Body of pancreas (tissue), 4 donors: ENCODE measurements at regions not wholly inside any gene's neighbourhood (a gene's known extent, or its start where the extent isn't known, plus 50 kb on each side); places are given as distances from the start of the nearest gene placed in this dataset.

Experiments used
- ATAC-seq: fragments of 150-250 bp; one replicate; pipeline ENCODE4 v1.9.1; 2016
- DNase-seq, 4 donors: peaks; one replicate each; pipeline ENCODE4 v3.0.0-alpha.2; 2019
- H3K27ac ChIP-seq, 4 donors: fragments of 200-600 bp; sonication (generic); 1 replicate in 3 of 4; 2 replicates in 1 of 4; pipeline versions ENCODE4 v1.5.1 to v1.6.1; 2016 to 2019; ENCODE audit warnings: mild to moderate bottlenecking in 1 of 4, mixed read lengths in 1 of 4, moderate library complexity in 1 of 4
- H3K27me3 ChIP-seq, 2 donors: fragments of 200-600 bp; sonication (generic); one replicate each; pipeline ENCODE4 v1.6.0; 2016; ENCODE audit warnings: mild to moderate bottlenecking in 1 of 2
- H3K36me3 ChIP-seq, 2 donors: fragments of 200-600 bp; sonication (generic); replicated peaks in 1 of 2; 2 replicates each; pipeline ENCODE4 v1.5.1; 2016; ENCODE audit warnings: low read depth in 2 of 2; ENCODE audit not compliant: insufficient read depth in 1 of 2
- H3K4me1 ChIP-seq: fragments of 200-600 bp; sonication (generic); one replicate; pipeline ENCODE4 v1.6.0; 2016
- H3K4me3 ChIP-seq, 2 donors: fragments of 200-600 bp; sonication (generic); 1 replicate in 1 of 2; 2 replicates in 1 of 2; pipeline ENCODE4 v1.5.1; 2016 to 2019
- H3K9me3 ChIP-seq, 3 donors: fragments of 200-600 bp; sonication (generic); 1 replicate in 2 of 3; 2 replicates in 1 of 3; pipeline ENCODE4 v1.5.1; 2016
- CTCF ChIP-seq, 7 experiments: fragments of 450-650 bp in 4 of 7; fragments of 200-600 bp in 3 of 7; sonication (generic) in 3 of 7; IDR thresholded peaks; one replicate each; pipeline ENCODE4 v1.5.1; 2016 to 2019; ENCODE audit warnings: antibody characterized with exemption in 7 of 7
- POLR2A ChIP-seq, 3 donors: fragments of 450-650 bp; IDR thresholded peaks; one replicate each; pipeline ENCODE4 v1.6.1; 2016; ENCODE audit warnings: antibody characterized with exemption in 3 of 3, mild to moderate bottlenecking in 2 of 3
- WGBS, 2 donors: methylation state at CpG; one replicate each; pipeline ENCODE4 v1.1.5; 2017; 5-methylcytosine and 5-hydroxymethylcytosine counted together
- intact Hi-C: fragments of 100-400 bp; cut with DNase I; formaldehyde crosslinking; loops from one replicate; pipeline ENCODE4 v1.15.1; 2023

- ATAC-seq = no peak
- Histone ChIP-seq H3K4me3 (no peak overlapping the region), H3K9me3 (no peaks in the 10 kb centered on the region), H3K27me3 (no peaks in the 10 kb centered on the region), H3K27ac (no peak overlapping the region), H3K4me1 (no peaks in the 10 kb centered on the region), H3K36me3 (no peaks in the 10 kb centered on the region)
- 20 to 25% methylated on average over 2 of the region's 2 CpGs for WGBS, 2 donors
- no peak for TF ChIP-seq CTCF (IDR thresholded peaks at IDR 0.05)
- TF ChIP-seq POLR2A (IDR thresholded peaks at IDR 0.05) = no peak
- no peak for DNase-seq
- intact Hi-C loops = no loop called here
Measured at GRCh38 chr5:4418084-4418483, 722.0 kb upstream of the ADAMTS16 start.

- Histone ChIP-seq H3K9me3 (no peaks in the 10 kb centered on the region), H3K4me3 (no peak overlapping the region), H3K4me1 (no peaks in the 10 kb centered on the region), H3K27me3 (no peaks in the 10 kb centered on the region), H3K36me3 (no peaks in the 10 kb centered on the region), H3K27ac (no peak overlapping the region)
- intact Hi-C loops = no loop called here
- no peak for DNase-seq
- TF ChIP-seq POLR2A (IDR thresholded peaks at IDR 0.05) (no peak), CTCF (IDR thresholded peaks at IDR 0.05) (no peak)
- 15 to 24% methylated on average over 8 of the region's 8 CpGs for WGBS, 2 donors
- ATAC-seq = no peak
Measured at GRCh38 chr5:4419281-4419680, 720.8 kb upstream of the ADAMTS16 start.

- ATAC-seq = no peak
- Histone ChIP-seq H3K27ac (no peak overlapping the region), H3K27me3 (no peaks in the 10 kb centered on the region), H3K36me3 (no peaks in the 10 kb centered on the region), H3K4me3 (no peak overlapping the region), H3K4me1 (no peaks in the 10 kb centered on the region), H3K9me3 (no peaks in the 10 kb centered on the region)
- WGBS, 2 donors = 73 to 81% methylated on average over 3 of the region's 3 CpGs
- no peak for DNase-seq
- intact Hi-C loops = no loop called here
- TF ChIP-seq POLR2A (IDR thresholded peaks at IDR 0.05) (no peak), CTCF (IDR thresholded peaks at IDR 0.05) (no peak)
Measured at GRCh38 chr5:4420177-4420576, 720.0 kb upstream of the ADAMTS16 start.

GRCh38 chr5:4420681-4421080 is 719.4 kb upstream of the ADAMTS16 start:
- Histone ChIP-seq H3K4me1 (no peaks in the 10 kb centered on the region), H3K36me3 (no peaks in the 10 kb centered on the region), H3K9me3 (no peaks in the 10 kb centered on the region), H3K27ac (no peak overlapping the region), H3K27me3 (no peaks in the 10 kb centered on the region), H3K4me3 (no peak overlapping the region)
- ATAC-seq (no peak), DNase-seq (no peak)
- no peak for TF ChIP-seq POLR2A (IDR thresholded peaks at IDR 0.05)
- TF ChIP-seq CTCF (IDR thresholded peaks at IDR 0.05) = no peak
- intact Hi-C loops = no loop called here
- 64 to 86% methylated on average over 5 to 6 of the region's 6 CpGs for WGBS, 2 donors

- ATAC-seq = no peak
Measured at GRCh38 chr5:4422247-4422646, 717.9 kb upstream of the ADAMTS16 start.

More at GRCh38 chr5:4422247-4422646, 717.9 kb upstream of the ADAMTS16 start:
- H3K4me3 ChIP-seq = no peak overlapping the region
- H3K4me1 ChIP-seq = no peaks in the 10 kb centered on the region
- no peak for TF ChIP-seq POLR2A (IDR thresholded peaks at IDR 0.05)
- no peak for TF ChIP-seq CTCF (IDR thresholded peaks at IDR 0.05)
- H3K27me3 ChIP-seq = no peaks in the 10 kb centered on the region
- DNase-seq = no peak
- no peak overlapping the region for H3K27ac ChIP-seq
- intact Hi-C loops = no loop called here
- H3K36me3 ChIP-seq = no peaks in the 10 kb centered on the region
- H3K9me3 ChIP-seq = no peaks in the 10 kb centered on the region
- 29 to 33% methylated on average over 3 of the region's 3 CpGs for WGBS, 2 donors
